ENCODE measurements at regions not wholly inside any gene's neighbourhood (a gene's known extent, or its start where the extent isn't known, plus 50 kb on each side); places are given as distances from the start of the nearest gene placed in this dataset.
"Not testable (repeated sequence)": the region's sequence is repeated elsewhere in the genome, so short reads cannot be mapped to it uniquely, and the experiment has no call there.

- ATAC-seq, result no peak
These were observed 193.7 kb downstream of the TTC39B start for GRCh38 chr9:15113288-15113687.

GRCh38 chr9:15111071-15111470 is 195.9 kb downstream of the TTC39B start:
- ATAC-seq, result no peak

DNA sequence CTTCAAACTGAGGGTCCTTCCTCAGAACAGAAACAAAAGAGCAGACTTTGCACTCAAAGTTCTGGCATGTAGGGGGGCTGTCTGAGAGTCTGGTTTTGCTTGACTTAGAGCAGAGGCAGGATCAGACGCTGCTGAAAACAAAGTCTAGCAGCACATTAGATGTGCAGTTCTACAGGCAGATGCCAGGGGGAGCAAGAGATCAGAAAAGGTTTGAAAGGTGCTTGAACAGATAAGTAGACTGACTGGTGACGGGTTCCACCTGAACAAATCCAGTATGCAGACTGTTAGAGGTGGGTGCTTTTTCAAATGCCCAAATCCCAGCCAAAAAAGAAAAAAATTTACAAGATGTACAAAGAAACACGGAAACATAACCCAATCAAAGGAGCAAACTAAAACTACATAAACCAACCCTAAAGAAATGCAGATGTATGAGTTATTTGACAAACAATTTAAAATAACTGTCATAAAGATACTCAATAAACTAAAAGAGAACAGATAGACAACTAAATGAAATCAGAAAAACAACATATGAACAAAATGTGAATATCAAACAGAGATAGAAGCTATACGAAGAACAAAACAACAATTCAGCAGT is 194.7 kb upstream of the FREM1 start:
- peak; percentile 70 for ATAC-seq

GRCh38 chr9:15103290-15103689 is 193.1 kb upstream of the FREM1 start:
- ATAC-seq, result no peak

- no peak for ATAC-seq
These were observed 190.9 kb upstream of the FREM1 start for GRCh38 chr9:15101095-15101494.

DNA sequence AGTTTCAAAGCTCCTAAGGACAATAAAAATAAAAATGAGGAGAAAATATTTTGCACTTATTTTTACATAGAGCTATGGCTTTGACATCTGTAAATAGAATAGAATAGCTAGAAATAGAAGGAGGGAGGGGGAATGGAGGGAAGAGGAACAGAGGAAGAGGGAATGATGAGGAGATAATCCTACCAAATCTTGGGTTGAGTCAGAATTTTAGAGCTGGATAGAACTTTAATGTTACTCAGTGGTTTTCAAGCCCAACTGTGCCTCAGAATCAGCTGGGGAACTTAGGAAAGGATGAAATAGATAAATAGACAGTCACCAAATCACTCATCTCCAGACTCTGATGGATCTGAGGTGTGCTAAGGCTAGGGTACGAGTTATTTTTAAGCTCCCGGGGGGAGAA is 190.3 kb upstream of the FREM1 start:
- no peak for ATAC-seq

DNA sequence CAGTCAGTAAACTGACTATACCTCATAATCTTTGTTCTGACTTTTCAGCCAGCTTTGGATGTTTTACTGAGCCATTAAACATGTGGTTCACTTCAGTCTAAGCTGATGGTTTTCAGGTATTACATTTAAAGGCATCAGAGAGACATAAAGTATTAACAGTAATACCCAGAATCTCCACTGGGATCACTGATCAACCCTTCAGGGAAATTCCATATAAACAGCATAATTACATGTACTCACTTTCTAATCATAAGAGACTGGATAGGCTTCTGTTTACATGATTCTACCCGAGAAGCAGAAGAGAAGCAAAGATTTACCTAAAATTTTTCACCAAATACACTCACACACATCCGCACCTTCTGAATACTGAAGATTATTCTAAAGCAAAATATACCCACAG is 186.7 kb upstream of the FREM1 start:
- ATAC-seq, result no peak

GRCh38 chr9:15086778-15087324 is 176.6 kb upstream of the FREM1 start:
- no peak for ATAC-seq

- peak; percentile 54 for ATAC-seq
These were observed 176.0 kb upstream of the FREM1 start for GRCh38 chr9:15086156-15086763.

DNA sequence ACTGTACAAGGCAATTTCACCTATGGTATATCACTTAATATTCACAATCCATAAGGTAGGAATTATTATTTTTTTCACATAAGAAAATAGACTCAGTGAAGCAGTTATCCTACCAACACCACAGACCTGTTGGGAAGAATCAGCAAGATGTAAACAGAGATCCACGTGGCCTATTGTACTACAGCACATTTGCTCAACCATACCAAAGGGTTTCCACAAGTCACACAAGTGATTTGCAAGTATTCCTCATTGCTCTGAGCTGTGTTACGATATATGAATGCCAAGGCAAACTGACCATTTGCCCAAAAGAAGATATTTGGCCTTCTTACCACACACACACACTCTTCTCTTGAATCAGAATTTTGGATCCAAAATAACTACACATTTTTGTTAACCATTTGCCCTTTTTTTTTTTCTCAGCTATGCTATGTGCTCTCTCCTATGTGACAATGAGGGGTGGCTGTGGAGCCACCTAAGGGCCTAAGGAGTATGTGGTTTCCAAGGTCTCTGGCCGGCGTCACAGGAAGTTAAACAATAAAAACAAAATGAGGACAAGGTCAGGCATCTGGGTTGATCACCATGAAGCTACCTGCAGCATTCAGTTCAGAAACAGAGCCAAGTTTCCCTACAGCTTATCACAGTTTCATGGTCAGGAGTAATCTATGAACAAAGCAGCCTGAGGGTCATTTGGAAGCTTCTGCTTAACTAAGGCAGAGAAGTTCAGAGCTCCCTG is 171.0 kb upstream of the FREM1 start:
- ATAC-seq, result no peak

GRCh38 chr9:15080401-15080800 is 170.2 kb upstream of the FREM1 start:
- ATAC-seq, result no peak

DNA sequence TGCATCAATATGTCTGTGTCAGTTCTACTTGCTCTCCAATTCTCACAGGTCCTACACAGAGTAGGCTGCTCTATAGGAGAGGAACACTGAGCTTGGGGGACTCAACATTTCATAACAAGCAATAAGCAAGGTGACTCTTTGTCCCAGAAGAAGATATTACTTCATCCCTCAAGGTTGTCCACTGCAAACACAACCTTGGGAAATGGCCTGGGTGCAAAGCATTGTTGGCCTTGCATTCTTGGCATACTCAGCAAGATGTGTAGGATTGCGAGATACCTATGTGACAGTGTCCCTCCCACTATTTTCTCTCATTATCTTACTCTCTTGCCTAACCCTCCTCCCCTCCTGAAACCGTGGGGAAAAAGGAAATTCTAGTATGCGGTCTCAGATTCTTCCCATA is 169.8 kb upstream of the FREM1 start:
- no peak for ATAC-seq

DNA sequence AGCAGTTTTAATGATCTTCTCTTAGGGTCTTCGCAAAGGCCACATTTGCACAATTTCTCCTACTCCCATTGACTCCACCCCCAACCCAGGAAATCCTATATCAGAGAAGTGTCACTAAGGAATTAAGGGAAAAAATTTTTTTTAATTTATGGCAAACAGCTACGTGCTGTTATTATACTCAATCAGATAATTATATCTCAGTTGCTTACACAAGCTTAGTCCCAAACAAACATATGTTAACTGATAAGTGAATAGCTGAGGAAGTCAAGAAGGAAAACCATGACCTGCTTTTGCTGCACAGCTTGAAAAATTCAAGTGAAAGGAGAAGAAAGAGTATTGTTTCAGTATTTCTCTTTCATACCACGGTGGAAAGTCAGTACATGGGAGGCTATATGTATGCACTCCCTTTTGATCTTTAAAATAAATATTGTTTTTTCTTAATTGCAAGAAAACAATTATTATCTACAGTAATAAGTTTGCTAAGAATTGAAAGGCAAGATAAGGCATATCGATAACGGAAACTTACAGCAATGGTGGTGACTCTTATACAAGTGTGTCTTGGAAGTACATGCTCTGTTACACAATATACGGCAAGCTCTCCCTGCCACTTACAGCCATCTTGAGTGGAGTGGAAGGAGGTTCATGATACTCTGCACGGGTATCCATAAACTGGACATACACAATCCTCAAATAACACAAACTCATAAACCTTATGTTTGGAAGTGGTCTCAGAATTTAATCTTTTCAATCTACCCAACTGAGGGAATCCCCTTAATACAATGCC is 167.9 kb upstream of the FREM1 start:
- ATAC-seq, result no peak

- ATAC-seq, result no peak
These were observed 163.4 kb upstream of the FREM1 start for GRCh38 chr9:15073620-15074019.

DNA sequence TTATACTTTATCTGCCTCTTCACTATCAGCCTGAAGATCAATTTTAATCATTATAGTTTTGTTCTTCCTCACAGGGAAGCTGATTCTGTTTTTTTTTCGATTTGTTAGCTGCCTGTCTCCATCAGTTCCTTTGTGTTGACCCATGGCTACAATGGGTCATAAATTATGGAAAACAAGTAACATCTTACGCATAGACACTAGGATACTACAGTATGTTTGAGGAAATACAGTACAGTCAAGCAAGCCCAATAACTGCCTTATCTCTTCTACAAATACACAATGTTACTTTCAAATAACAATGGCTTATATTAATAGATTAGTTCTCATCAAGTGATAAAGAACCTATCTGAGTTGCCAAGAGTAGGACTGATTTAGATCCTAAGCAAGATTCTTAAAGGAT is 160.5 kb upstream of the FREM1 start:
- ATAC-seq, result no peak

GRCh38 chr9:15069106-15069505 is 158.9 kb upstream of the FREM1 start:
- ATAC-seq, result no peak

GRCh38 chr9:15068261-15068660 is 158.0 kb upstream of the FREM1 start:
- no peak for ATAC-seq

DNA sequence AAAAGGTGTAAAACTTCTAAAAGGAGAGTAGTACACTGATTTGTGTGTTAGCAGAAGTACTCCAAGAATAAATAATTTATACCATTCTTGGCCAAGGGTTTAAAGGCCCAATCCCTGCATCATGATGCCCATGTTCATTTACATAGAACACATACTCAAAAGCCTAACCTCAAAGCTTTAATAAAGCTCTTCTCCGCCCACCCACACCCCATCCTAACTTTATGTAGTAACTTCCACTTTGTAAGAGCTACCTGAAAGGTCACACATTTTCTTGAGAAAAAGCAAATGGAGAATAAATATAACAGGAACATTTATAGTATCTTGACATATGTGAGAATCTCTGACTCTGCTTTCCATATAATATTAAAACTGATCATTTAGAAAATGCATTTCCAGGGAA is 148.8 kb upstream of the FREM1 start:
- no peak for ATAC-seq

GRCh38 chr9:15058236-15058635 is 148.0 kb upstream of the FREM1 start:
- ATAC-seq, result no peak

GRCh38 chr9:15055284-15055683 is 145.1 kb upstream of the FREM1 start:
- ATAC-seq, result not testable (repeated sequence)

DNA sequence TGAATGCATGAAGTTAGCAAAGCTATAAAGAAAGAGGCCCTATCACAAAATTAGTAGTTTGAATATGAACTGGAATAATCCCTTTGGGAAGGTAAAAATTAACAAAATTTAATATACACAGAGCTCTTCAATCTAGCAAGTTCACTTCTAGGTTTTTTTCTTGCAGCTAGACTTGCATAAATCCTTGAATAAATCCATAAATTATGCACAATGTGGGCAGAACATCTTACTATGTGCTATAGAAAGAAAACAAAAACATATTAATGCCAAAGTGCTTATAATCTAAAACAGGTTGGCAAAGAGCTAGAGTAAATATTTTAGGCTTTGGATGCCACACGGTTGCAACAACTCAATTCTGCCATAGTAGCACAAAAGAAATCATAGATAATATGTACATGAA is 138.5 kb upstream of the FREM1 start:
- no peak for ATAC-seq

DNA sequence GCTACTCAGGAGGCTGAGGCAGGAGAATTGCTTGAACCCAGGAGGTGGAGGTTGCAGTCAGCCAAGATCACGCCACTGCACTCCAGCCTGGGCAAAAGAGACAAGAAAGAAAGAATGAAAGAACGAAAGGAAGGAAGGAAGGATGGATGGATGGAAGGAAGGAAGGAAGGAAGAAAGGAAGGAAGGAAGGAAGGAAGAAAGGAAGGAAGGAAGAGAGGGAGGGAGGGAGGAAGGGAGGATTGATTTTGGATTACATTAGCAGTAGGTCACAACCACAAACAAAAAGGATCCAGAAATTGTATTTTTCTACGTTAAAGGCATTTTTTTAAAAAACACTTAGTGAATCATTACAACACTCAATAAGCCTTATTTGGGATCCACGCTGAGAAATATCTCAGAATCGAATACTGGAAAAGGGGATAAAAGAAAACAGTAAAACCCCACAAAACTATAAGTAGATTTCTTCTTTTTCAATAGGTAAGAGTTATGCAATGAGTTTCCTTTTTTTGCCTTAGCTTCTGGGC is 136.9 kb upstream of the FREM1 start:
- ATAC-seq, result no peak

DNA sequence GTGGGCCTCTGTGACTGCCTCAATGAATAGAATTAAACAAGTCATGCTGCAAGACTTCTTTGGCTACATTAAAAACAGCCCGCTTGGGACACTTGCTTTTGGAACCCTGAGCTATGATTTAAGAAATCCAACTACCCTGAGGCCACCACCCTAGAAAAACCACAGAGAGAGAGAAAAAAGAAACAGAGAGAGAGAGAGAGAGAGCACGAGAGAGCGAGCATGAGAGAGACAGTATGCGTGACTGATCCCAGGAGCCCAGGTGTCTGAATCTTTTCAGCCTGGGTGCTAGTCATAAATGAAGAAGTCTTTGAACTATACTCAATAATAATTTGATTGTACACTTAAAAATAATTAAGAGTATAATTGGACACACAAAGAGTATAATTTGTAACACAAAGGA is 123.1 kb upstream of the FREM1 start:
- ATAC-seq, result no peak

All from esophagus mucosa (tissue), 1 donor.